D341Med (cell line): ENCODE measurements at regions not wholly inside any gene's neighbourhood (a gene's known extent, or its start where the extent isn't known, plus 50 kb on each side); places are given as distances from the start of the nearest gene placed in this dataset.
"Not testable (repeated sequence)": the region's sequence is repeated elsewhere in the genome, so short reads cannot be mapped to it uniquely, and the experiment has no call there.

ENCODE experiments used
- DNase-seq: peaks from one replicate; pipeline ENCODE4 v3.0.0; 2012; ENCODE audit warnings: low spot score

DNA sequence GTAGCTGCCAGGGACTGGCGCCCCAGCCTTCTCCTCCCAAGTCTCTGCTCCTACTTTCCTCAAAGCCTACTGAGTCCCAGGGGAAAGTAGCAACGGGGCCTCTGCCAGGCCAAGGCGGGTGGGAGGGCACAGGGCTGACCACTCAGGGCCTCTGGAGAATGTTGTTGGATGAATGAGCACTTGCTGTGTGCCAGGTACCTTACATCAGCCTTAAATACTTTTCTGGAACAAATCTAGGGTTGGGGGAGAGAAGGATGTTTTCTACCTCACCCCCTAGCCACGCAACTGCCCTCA is 119.3 kb upstream of the ZBTB40 start:
- DNase-seq, result no peak

GRCh38 chr1:22332795-22333499 is 118.7 kb upstream of the ZBTB40 start:
- DNase-seq, result no peak

DNA sequence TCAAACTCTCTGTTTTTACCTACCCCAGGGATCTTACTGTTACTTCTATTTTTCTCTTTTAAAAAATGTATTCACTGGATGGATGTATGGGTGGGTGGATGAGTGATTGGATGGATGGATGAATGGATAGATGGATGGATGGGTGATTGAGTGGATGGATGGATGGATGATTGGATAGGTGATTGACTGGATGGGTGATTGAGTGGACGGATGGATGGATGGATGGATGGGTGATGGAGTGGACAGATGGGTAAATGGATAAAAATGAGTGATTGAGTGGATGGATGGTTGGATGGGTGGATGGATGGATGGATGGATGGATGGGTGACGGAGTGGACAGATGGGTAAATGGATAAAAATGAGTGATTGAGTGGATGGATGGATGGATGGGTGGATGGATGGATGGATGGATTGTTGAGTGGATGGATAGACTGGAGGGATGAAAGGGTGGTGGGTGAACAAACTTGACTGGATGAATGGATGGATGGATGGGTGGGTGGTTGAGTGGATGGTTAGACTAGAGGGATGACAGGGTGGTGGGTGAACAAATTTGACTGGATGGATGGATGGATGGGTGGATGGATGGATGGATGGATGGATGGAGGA is 118.0 kb upstream of the ZBTB40 start:
- DNase-seq, result no peak

- no peak for DNase-seq
These were observed 116.6 kb upstream of the ZBTB40 start for GRCh38 chr1:22334860-22335550.

DNA sequence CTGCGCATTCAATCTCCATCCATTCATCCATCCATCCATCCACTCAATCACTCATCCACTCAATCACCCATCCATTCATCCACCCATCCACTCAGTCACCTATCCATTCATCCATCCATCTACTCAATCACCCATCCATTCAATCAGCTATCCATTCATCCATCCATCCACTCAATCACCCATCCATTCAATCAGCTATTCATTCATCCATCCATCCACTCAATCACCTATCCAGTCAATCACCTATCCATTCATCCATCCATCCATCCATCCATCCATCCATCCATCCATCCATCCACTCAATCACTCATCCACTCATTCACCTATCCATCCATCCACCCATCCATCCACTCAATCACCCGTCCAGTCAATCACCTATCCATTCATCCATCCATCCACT is 115.4 kb upstream of the ZBTB40 start:
- not testable (repeated sequence) for DNase-seq

DNA sequence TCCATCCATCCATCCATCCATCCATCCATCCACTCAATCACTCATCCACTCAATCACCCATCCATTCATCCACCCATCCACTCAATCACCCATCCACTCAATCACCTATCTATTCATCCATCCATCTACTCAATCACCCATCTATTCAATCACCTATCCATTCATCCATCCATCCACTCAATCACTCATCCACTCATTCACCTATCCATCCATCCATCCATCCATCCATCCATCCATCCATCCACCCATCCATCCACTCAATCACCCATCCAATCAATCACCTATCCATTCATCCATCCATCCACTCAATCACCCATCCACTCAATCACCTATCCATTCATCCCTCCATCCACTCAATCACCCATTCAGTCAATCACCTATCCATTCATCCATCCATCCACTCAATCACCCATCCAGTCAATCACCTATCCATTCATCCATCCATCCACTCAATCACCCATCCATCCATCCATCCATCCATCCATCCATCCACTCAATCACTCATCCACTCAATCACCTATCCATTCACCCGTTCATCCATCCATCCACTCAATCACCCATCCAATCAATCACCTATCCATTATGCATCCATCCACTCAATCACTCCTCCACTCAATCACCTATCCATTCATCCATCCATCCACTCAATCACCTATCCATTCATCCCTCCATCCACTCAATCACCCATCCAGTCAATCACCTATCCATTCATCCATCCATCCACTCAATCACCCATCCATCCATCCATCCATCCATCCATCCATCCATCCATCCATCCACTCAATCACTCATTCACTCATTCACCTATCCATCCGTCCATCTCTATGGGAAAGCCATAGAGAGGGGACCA is 114.7 kb upstream of the ZBTB40 start:
- not testable (repeated sequence) for DNase-seq

DNA sequence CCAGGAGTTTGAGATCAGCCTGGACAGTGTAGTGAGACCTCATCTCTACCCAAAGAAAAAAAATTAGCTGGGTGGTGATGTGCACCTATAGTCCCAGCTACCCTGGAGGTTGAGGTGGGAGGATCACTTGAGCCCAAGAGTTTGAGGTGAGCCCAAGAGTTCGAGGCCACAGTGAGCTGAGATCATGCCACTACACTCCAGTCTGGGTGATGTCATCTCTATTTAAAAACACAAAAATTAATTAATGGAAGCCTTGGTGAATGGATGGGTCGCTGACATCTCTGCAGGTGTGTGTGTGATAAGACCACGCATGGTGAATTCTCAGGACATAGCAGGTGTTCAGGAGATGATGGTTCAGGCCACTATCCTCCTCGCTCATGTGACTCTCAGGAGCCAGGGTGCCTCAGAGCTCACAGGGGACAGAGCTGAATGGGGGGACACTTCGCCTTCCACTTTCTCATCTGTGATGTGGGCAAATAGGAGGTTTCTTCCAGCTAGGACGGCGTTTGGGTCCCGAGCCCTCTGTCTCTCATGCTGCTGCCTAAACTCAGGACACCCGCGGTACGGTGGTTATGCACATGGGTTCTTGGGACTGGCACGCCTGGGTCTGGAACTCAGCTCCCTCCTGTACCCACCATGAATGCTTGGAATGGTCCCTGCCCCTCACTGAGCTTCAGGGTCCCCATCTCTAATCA is 113.4 kb upstream of the ZBTB40 start:
- DNase-seq, result no peak

GRCh38 chr1:22339237-22339636 is 112.4 kb upstream of the ZBTB40 start:
- no peak for DNase-seq

GRCh38 chr1:22340066-22340465 is 111.6 kb upstream of the ZBTB40 start:
- DNase-seq, result no peak

DNA sequence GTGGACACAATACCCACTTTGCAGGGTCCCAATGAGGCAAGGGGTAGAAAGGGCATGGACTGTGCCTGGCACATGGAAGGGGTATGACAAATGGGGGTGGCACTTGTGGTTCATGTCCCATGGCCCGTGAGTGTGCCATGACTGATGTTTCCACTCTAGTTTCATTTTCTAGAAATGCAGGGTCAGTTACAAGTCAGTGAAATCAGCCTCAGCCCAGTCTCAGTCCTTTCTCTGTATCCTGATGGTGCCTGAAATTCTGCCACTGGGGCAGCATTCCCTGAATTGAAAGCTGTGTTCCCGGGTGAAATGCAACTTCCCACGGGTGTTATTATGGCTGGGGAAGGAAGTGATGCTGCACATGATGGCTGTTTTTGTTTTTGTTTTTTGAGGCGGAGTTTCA is 110.8 kb upstream of the ZBTB40 start:
- no peak for DNase-seq

DNA sequence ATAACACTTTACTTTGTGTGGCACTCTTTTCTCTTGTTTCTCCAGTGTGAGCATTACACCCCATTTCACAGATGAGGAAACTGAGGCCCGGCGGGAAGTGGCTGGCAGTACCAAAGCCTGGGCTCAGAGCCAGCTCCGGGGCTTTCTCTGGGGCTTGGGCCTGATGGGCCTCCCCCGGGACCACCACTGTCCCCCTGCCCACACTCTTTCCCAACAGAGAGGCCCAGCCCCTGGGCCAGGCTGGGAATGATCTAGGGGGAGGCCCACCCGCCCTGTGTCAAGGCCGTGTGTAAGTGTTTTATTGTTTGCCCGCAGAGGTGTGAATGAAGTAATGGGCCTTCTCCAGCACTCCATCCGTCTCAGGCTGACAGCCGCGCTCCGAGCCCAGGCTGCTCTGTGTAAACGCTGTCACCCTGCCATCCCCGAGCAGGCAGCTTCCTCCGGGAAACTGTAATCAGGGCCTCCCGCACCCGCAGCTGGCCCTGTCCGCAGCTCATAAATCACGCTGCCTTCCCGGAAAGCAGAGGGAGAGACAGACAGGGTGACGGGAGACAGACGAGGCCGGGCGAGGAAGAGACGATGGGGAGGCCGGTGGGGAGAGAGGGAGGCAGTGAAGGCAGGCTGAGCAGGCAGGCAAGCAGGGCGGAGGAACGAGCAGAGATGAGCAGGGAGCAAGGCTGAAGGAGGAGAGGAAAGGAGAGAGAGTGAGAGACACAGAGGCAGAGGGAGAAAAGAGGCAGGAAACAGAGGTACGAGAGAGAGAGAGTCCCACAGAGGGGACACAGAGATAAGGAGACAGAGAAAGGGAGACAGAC is 109.7 kb upstream of the ZBTB40 start:
- no peak for DNase-seq

- no peak for DNase-seq
These were observed 108.9 kb upstream of the ZBTB40 start for GRCh38 chr1:22342734-22343191.

DNA sequence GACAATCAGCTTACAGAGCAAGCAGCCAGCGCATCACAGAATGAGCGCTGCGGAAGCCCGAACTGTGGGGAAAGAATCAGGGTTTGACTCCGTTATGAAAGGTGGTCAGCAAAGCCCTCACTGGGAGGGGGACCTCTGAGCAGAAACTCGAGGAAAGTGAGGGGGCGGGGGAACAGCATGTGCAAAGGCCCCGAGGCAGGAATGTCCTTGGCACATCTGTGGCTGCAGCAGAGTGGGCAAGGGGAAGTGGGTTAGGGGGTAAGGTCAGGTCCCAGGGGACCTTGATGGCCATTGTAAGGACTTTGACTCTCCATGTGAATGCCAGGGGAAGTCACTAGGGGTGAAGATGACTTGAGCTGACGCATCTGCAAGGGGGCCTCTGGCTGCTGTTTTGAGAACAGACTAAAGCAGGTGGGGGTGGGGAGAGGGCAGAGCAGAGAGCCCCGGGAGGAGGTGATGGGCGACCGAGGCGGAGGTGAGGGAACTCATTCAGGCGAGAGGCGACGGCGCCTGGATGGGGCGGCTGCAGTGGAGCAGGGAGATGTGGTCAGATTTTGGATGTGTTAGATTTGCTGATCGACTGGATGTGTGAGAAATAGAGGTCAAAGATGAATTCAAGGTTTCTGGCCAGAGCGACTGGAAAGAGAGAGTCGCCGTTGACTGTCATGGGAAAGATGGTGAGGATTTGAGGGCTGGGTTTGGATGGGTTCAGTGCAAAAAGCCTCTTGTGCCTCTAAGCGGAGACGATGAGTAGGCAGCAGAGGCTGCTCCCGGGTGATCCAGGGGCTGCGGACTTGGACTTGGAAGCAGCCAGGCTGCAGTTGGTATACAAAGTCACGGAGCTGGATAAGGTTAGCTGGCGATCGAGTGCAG is 108.0 kb upstream of the ZBTB40 start:
- DNase-seq, result no peak

GRCh38 chr1:22344329-22344630 is 107.4 kb upstream of the ZBTB40 start:
- DNase-seq, result no peak

DNA sequence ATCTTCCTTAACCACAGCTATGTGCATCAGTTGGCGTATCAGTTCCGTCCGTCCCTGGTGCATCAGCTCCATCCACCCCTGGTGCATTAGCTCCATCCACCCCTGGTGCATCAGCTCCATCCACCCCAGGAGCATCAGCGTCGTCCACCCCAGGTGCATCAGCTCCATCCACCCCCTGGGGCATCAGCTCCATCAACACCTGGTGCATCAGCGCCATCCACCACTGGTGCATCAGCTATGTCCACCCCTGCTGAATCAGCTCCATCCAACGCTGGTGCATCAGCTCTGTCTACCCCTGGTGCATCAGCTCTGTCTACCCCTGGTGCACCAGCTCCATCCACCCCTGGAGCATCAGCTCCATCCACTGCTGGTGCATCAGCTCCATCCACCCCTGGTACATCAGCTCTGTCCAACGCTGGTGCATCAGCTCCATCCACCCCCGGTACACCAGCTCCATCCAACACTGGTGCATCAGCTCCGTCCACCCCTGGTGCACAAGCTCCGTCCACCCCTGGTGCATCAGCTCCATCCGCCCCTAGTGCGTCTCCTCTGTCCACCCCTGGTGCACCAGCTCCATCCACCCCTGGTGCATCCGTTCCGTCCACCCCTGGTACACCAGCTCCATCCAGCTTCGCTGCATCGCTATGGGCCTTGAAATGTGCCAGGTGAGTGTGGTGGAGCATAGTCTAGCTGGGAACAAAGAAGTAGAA is 106.6 kb upstream of the ZBTB40 start:
- DNase-seq, result no peak

DNA sequence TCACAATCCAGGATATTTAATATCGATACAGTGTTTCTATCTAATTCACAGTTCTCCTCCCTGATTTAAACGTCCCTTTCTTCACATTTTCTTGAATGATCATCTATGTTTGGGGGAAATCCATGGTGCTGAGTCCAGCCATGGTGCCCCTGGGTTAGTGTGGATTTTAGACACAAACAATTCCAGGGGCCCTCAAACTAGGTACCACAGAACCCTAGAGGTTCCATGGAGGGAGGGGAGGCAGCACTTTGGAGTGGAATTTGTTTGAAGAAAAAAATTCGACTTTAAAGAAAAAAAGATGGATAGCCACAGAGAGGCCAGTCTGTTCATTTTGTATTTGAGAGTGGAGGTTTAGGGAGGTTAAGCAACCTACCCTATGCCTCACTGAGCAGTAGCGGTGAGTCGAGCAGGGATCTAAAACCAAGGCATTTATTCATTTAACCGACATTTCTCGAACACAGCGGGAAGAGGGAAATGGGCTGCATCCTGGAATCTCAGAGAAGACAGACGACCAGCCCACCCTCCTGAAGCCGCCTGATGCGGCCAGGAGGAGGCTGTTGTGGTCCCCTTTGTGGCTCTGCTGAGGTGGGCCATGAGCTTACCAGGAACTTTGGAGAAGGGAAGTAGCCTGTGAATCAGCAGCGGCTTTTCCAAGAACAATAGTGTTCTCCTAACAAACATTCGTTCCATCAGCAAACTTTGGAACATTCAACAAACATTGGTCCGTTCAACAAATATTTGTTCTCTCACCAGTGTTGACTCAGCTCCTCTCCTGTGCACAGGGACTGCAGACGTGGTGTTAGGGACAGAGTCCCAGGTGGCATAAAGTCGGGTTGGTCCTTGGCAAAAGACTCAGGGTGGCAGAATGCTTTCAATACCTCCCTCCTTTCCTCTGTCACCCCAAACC is 103.5 kb upstream of the ZBTB40 start:
- DNase-seq, result no peak

GRCh38 chr1:22349362-22350043 is 102.1 kb upstream of the ZBTB40 start:
- DNase-seq, result no peak
